ENCODE measurements at regions not wholly inside any gene's neighbourhood (a gene's known extent, or its start where the extent isn't known, plus 50 kb on each side); places are given as distances from the start of the nearest gene placed in this dataset.

GRCh38 chr4:139611391-139611790 lies 54.2 kb upstream of the MGST2 start:
- DNase-seq = no peak

- peak; percentile 25 for DNase-seq
Observed at GRCh38 chr4:139609647-139610046, 53.6 kb upstream of the SETD7 start.

GRCh38 chr4:139607502-139608060 lies 51.6 kb upstream of the SETD7 start:
- no peak for DNase-seq

- DNase-seq = peak; percentile 51
Observed at GRCh38 chr4:139606579-139607501, 50.8 kb upstream of the SETD7 start.

GRCh38 chr4:139606103-139606502 lies 50.1 kb upstream of the SETD7 start:
- no peak for DNase-seq
